ENCODE measurements at regions not wholly inside any gene's neighbourhood (a gene's known extent, or its start where the extent isn't known, plus 50 kb on each side); places are given as distances from the start of the nearest gene placed in this dataset.
"Not testable (repeated sequence)": the region's sequence is repeated elsewhere in the genome, so short reads cannot be mapped to it uniquely, and the experiment has no call there.

- Histone ChIP-seq H3K27me3 (ENCODE audit: control insufficient read depth, insufficient read depth, low read length) (no peaks in the 10 kb centered on the region), H3K4me1 (ENCODE audit: control insufficient read depth, insufficient read depth, low read length) (no peaks in the 10 kb centered on the region), H3K36me3 (ENCODE audit: control insufficient read depth, insufficient read depth, low read length) (no peaks in the 10 kb centered on the region), H3K4me3 (ENCODE audit: low read length) (no peak overlapping the region), H3K27ac (ENCODE audit: low read length) (no peak overlapping the region), H3K9me3 (ENCODE audit: control insufficient read depth, low read depth, low read length) (no peaks in the 10 kb centered on the region)
- WGBS (ENCODE audit: insufficient coverage, low lambda C conversion rate), result 100% methylated on average over 1 of the region's 1 CpG
- DNase-seq, result no peak
Observed at GRCh38 chr3:178126686-178127085, 409.6 kb upstream of the KCNMB2 start.

GRCh38 chr3:178127221-178127620 is 409.0 kb upstream of the KCNMB2 start:
- H3K27me3 ChIP-seq (ENCODE audit: control insufficient read depth, insufficient read depth, low read length), result no peaks in the 10 kb centered on the region
- no peaks in the 10 kb centered on the region for H3K4me1 ChIP-seq (ENCODE audit: control insufficient read depth, insufficient read depth, low read length)
- no peaks in the 10 kb centered on the region for H3K36me3 ChIP-seq (ENCODE audit: control insufficient read depth, insufficient read depth, low read length)
- no peak overlapping the region for H3K27ac ChIP-seq (ENCODE audit: low read length)
- H3K9me3 ChIP-seq (ENCODE audit: control insufficient read depth, low read depth, low read length), result no peaks in the 10 kb centered on the region
- no CpG with 5 or more reads among the region's 11 CpGs for WGBS (ENCODE audit: insufficient coverage, low lambda C conversion rate)
- no peak for DNase-seq
- H3K4me3 ChIP-seq (ENCODE audit: low read length), result no peak overlapping the region

GRCh38 chr3:178129109-178129508 is 407.1 kb upstream of the KCNMB2 start:
- Histone ChIP-seq H3K4me1 (ENCODE audit: control insufficient read depth, insufficient read depth, low read length) (no peaks in the 10 kb centered on the region), H3K4me3 (ENCODE audit: low read length) (no peak overlapping the region), H3K36me3 (ENCODE audit: control insufficient read depth, insufficient read depth, low read length) (no peaks in the 10 kb centered on the region), H3K9me3 (ENCODE audit: control insufficient read depth, low read depth, low read length) (no peaks in the 10 kb centered on the region), H3K27me3 (ENCODE audit: control insufficient read depth, insufficient read depth, low read length) (no peaks in the 10 kb centered on the region), H3K27ac (ENCODE audit: low read length) (no peak overlapping the region)
- WGBS (ENCODE audit: insufficient coverage, low lambda C conversion rate), result 100% methylated on average over 1 of the region's 1 CpG
- no peak for DNase-seq

GRCh38 chr3:178131801-178132200 is 404.4 kb upstream of the KCNMB2 start:
- 50% methylated on average over 2 of the region's 2 CpGs for WGBS (ENCODE audit: insufficient coverage, low lambda C conversion rate)
- H3K27ac ChIP-seq (ENCODE audit: low read length), result no peak overlapping the region
- no peaks in the 10 kb centered on the region for H3K36me3 ChIP-seq (ENCODE audit: control insufficient read depth, insufficient read depth, low read length)
- no peaks in the 10 kb centered on the region for H3K9me3 ChIP-seq (ENCODE audit: control insufficient read depth, low read depth, low read length)
- no peak for DNase-seq
- no peaks in the 10 kb centered on the region for H3K27me3 ChIP-seq (ENCODE audit: control insufficient read depth, insufficient read depth, low read length)
- H3K4me3 ChIP-seq (ENCODE audit: low read length), result no peak overlapping the region
- H3K4me1 ChIP-seq (ENCODE audit: control insufficient read depth, insufficient read depth, low read length), result no peaks in the 10 kb centered on the region

GRCh38 chr3:178137206-178137605 is 399.0 kb upstream of the KCNMB2 start:
- no peaks in the 10 kb centered on the region for H3K27me3 ChIP-seq (ENCODE audit: control insufficient read depth, insufficient read depth, low read length)
- WGBS (ENCODE audit: insufficient coverage, low lambda C conversion rate), result 80% methylated on average over 1 of the region's 4 CpGs
- no peaks in the 10 kb centered on the region for H3K9me3 ChIP-seq (ENCODE audit: control insufficient read depth, low read depth, low read length)
- no peak overlapping the region for H3K4me3 ChIP-seq (ENCODE audit: low read length)
- H3K36me3 ChIP-seq (ENCODE audit: control insufficient read depth, insufficient read depth, low read length), result no peaks in the 10 kb centered on the region
- no peaks in the 10 kb centered on the region for H3K4me1 ChIP-seq (ENCODE audit: control insufficient read depth, insufficient read depth, low read length)
- H3K27ac ChIP-seq (ENCODE audit: low read length), result no peak overlapping the region
- no peak for DNase-seq

GRCh38 chr3:178137831-178138230 is 398.4 kb upstream of the KCNMB2 start:
- no peaks in the 10 kb centered on the region for H3K36me3 ChIP-seq (ENCODE audit: control insufficient read depth, insufficient read depth, low read length)
- H3K4me1 ChIP-seq (ENCODE audit: control insufficient read depth, insufficient read depth, low read length), result no peaks in the 10 kb centered on the region
- no peak overlapping the region for H3K27ac ChIP-seq (ENCODE audit: low read length)
- no peaks in the 10 kb centered on the region for H3K27me3 ChIP-seq (ENCODE audit: control insufficient read depth, insufficient read depth, low read length)
- H3K9me3 ChIP-seq (ENCODE audit: control insufficient read depth, low read depth, low read length), result no peaks in the 10 kb centered on the region
- H3K4me3 ChIP-seq (ENCODE audit: low read length), result no peak overlapping the region
- WGBS (ENCODE audit: insufficient coverage, low lambda C conversion rate), result 100% methylated on average over 1 of the region's 3 CpGs
- no peak for DNase-seq

- no peak for DNase-seq
- no peaks in the 10 kb centered on the region for H3K27me3 ChIP-seq (ENCODE audit: control insufficient read depth, insufficient read depth, low read length)
- H3K36me3 ChIP-seq (ENCODE audit: control insufficient read depth, insufficient read depth, low read length), result no peaks in the 10 kb centered on the region
- H3K27ac ChIP-seq (ENCODE audit: low read length), result no peak overlapping the region
- H3K9me3 ChIP-seq (ENCODE audit: control insufficient read depth, low read depth, low read length), result no peaks in the 10 kb centered on the region
- H3K4me3 ChIP-seq (ENCODE audit: low read length), result no peak overlapping the region
- no peaks in the 10 kb centered on the region for H3K4me1 ChIP-seq (ENCODE audit: control insufficient read depth, insufficient read depth, low read length)
Observed at GRCh38 chr3:178139116-178139515, 397.1 kb upstream of the KCNMB2 start.

GRCh38 chr3:178140531-178141304 is 395.5 kb upstream of the KCNMB2 start:
- Histone ChIP-seq H3K4me1 (ENCODE audit: control insufficient read depth, insufficient read depth, low read length) (no peaks in the 10 kb centered on the region), H3K27ac (ENCODE audit: low read length) (no peak overlapping the region), H3K4me3 (ENCODE audit: low read length) (no peak overlapping the region), H3K27me3 (ENCODE audit: control insufficient read depth, insufficient read depth, low read length) (no peaks in the 10 kb centered on the region), H3K36me3 (ENCODE audit: control insufficient read depth, insufficient read depth, low read length) (no peaks in the 10 kb centered on the region), H3K9me3 (ENCODE audit: control insufficient read depth, low read depth, low read length) (no peaks in the 10 kb centered on the region)
- 96% methylated on average over 2 of the region's 4 CpGs for WGBS (ENCODE audit: insufficient coverage, low lambda C conversion rate)
- DNase-seq, result peak in 1 of 2 donors; percentile 11

GRCh38 chr3:178141305-178141684 is 394.9 kb upstream of the KCNMB2 start:
- WGBS (ENCODE audit: insufficient coverage, low lambda C conversion rate), result no CpG with 5 or more reads among the region's 1 CpG
- DNase-seq; H3K4me3 ChIP-seq (ENCODE audit: low read length); H3K4me1 ChIP-seq (ENCODE audit: control insufficient read depth, insufficient read depth, low read length); H3K27me3 ChIP-seq (ENCODE audit: control insufficient read depth, insufficient read depth, low read length); H3K27ac ChIP-seq (ENCODE audit: low read length); H3K36me3 ChIP-seq (ENCODE audit: control insufficient read depth, insufficient read depth, low read length); H3K9me3 ChIP-seq (ENCODE audit: control insufficient read depth, low read depth, low read length): not testable (repeated sequence)

- no peak overlapping the region for H3K27ac ChIP-seq (ENCODE audit: low read length)
- no peak for DNase-seq
Observed at GRCh38 chr3:178146406-178146831, 389.8 kb upstream of the KCNMB2 start.

GRCh38 chr3:178147001-178147400 is 389.2 kb upstream of the KCNMB2 start:
- Histone ChIP-seq H3K27me3 (ENCODE audit: control insufficient read depth, insufficient read depth, low read length) (no peaks in the 10 kb centered on the region), H3K9me3 (ENCODE audit: control insufficient read depth, low read depth, low read length) (no peaks in the 10 kb centered on the region), H3K36me3 (ENCODE audit: control insufficient read depth, insufficient read depth, low read length) (no peaks in the 10 kb centered on the region), H3K27ac (ENCODE audit: low read length) (no peak overlapping the region), H3K4me3 (ENCODE audit: low read length) (no peak overlapping the region), H3K4me1 (ENCODE audit: control insufficient read depth, insufficient read depth, low read length) (no peaks in the 10 kb centered on the region)
- no peak for DNase-seq

More at GRCh38 chr3:178146406-178146831, 389.8 kb upstream of the KCNMB2 start:
- Histone ChIP-seq H3K4me3 (ENCODE audit: low read length) (no peak overlapping the region), H3K4me1 (ENCODE audit: control insufficient read depth, insufficient read depth, low read length) (no peaks in the 10 kb centered on the region), H3K36me3 (ENCODE audit: control insufficient read depth, insufficient read depth, low read length) (no peaks in the 10 kb centered on the region), H3K9me3 (ENCODE audit: control insufficient read depth, low read depth, low read length) (no peaks in the 10 kb centered on the region), H3K27me3 (ENCODE audit: control insufficient read depth, insufficient read depth, low read length) (no peaks in the 10 kb centered on the region)

All from large intestine (tissue), 3 donors.